SU-DHL-6 (cell line): ENCODE measurements at regions not wholly inside any gene's neighbourhood (a gene's known extent, or its start where the extent isn't known, plus 50 kb on each side); places are given as distances from the start of the nearest gene placed in this dataset.

Experiments
- CTCF ChIP-seq: fragments of 200-600 bp; sonication (generic); IDR thresholded peaks from one replicate; pipeline ENCODE4 v1.5.1; 2017; ENCODE audit warnings: antibody characterized with exemption, mild to moderate bottlenecking, low read length, moderate library complexity; ENCODE audit not compliant: insufficient read depth, poor library complexity, severe bottlenecking
- EZH2phosphoT487 ChIP-seq: fragments of 200-600 bp; sonication (generic), shearing (Covaris generic); conservative IDR thresholded peaks from 2 replicates; pipeline ENCODE4 v1.6.1; 2018; ENCODE audit warnings: mild to moderate bottlenecking, antibody characterized with exemption, low read length, moderate library complexity, mixed read lengths

DNA sequence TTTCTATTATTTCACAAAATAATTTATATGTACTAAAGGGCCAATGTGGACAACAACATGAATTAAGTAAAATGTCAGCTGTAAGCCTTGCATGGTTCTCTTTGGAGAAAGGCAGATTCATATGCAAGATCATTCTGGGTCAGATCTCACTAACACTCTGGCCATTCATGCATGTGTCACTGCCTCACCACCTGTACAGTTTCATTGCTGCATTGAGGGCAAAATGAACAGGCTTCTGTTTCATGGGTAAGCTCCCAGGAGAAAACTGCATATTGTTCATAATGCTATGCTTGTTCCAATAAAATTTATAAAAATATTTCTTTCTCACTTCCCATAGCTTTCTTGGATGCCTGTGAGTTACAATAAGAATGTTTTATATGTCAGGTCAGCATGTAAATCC, 275.2 kb downstream of the ZNF248 start:
- no peak for TF ChIP-seq CTCF
- no peak for TF ChIP-seq EZH2phosphoT487
